GM19463 (cell line): ENCODE measurements at regions not wholly inside any gene's neighbourhood (a gene's known extent, or its start where the extent isn't known, plus 50 kb on each side); places are given as distances from the start of the nearest gene placed in this dataset.

Experiments used
- ATAC-seq: cut with Tn5 transposase; IDR thresholded peaks from one replicate; pipeline ENCODE4 v1.9.1; 2021; ENCODE audit warnings: mild to moderate bottlenecking, moderate library complexity; ENCODE audit not compliant: unreplicated experiment

- ATAC-seq, result no peak
Measured at GRCh38 chr11:116481126-116481675, 291.6 kb downstream of the BUD13 start.

DNA sequence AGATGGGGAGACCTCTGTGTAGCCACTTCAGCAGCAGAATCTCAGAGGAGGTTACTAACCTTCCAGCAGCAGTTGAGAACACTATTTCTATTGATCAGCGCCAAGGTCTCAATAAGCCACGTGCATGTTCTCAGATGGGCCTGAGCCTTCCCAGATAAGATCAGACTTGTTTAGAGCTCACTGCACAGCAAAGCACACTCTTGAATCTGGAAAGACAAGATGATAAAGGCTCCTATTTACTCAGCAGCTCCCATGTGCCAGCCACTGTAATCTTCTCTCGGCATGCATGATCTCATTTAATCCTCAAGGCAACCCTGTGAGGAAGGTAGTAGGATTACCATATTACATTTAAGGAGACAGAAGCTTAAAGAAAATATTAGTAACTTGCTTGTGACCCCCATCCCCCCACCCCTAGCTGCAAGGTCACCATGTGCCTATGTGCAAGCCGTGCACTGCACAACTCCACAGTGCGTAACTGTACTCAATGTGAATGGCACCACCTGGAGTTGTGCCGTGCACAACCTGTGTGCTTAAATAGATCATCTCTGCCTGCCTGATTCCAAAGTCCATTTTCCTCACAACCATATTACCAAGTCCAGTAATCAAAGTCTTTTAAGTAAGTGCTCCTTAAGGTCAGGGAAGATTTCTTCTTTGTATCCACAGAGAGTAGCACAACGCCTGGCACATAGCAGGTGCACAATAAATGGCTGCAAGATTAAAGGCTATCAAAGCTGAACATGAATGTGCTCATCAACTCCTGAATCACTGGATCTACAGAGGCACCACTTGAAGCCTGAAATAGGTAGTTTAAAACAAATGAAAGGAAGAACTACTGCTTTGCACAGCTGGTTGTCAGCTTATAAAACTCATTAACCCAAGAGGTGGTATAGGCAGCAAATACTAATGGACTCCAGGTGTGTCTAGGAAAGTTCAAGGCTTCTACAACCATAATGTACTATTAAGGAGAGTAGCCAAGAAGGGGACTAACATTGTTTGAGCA is 293.8 kb downstream of the BUD13 start:
- ATAC-seq, result no peak

DNA sequence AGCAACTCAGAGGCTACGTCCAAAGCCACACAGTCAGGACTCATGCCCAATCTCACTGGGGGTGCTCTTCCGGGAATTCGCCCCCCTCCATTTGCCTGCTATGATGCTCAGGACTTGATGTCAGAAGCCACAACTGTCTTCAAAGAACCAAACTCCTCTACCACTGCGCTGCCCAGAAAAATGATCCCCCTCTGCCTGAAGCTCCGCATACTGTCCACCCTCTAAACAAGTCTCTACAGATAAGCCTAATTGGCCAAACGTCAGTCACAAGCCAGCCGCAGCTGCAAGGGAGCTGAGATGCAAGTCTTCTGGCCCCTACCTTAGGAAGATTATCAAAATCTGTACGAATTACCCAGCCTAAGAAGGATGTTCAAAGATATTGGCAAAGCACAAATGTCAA is 294.6 kb downstream of the BUD13 start:
- no peak for ATAC-seq

DNA sequence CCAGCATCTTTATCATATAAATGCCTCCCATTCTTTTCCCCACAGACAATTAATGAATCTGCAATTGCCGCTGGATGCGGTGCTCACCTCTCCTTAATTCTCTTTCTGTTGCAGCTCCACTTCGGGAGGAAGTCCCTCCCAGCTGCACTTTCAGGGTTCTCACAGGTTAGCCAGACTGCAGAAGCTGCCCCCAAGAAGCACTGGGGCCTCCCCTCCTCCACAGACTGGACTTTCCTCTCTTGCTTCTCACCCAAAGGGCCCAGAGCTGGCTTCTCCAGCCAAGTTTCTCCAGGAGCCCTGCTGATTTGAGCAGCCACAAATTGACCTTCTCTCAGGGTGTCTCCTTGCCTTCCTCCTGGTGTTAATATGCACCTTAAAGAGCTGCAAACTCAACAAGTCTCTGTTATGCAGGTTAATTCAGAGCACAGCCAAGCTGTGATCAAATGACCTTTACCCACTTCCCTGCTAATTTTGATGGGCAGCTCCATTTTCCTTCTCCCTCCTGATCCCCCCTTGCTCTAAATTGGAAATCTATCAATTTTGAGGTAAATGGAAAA is 298.9 kb downstream of the BUD13 start:
- no peak for ATAC-seq

GRCh38 chr11:116473206-116473769 is 299.5 kb downstream of the BUD13 start:
- ATAC-seq, result no peak

DNA sequence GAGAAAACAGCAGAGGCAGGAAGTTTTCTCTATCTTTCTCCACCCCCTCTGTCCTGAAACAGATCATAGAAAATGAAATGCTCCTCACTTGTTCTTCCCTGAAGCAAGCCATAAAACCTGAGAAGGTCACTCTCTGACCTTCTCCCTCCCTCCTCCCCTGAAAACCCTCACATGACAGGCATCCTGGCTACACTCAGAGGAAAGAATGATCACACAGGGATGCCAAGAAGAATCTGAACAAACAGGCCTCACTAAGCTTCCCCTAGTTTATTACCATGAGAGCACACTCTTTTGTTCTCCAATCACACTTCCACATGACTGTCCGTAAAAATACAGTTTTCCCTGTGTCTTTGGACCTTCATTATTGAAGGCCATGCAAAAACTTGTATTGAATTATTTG is 300.1 kb downstream of the BUD13 start:
- no peak for ATAC-seq

- no peak for ATAC-seq
Measured at GRCh38 chr11:116471608-116472256, 301.1 kb downstream of the BUD13 start.

- ATAC-seq, result no peak
Measured at GRCh38 chr11:116468699-116469098, 304.1 kb downstream of the BUD13 start.

DNA sequence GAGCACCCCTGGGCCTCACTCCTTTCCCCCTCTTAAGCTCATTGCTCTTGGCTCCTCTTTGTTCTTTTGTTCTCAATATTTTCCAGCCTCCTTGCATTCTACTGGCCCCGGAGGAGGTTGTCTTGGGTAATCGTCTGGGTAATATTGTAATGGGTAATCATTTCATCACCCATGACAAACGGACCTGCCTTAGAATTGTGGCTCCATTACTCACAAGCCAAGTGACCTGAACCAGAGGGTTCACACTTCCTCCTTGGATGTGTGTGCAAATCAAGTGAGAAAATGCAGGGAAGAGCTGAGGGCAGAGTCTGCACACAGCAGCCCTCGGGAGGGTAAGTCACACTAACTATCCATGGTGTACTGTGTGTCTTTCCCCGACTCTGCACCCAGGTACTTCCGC is 305.0 kb downstream of the BUD13 start:
- ATAC-seq, result no peak

- ATAC-seq, result no peak
Measured at GRCh38 chr11:116466801-116467200, 306.0 kb downstream of the BUD13 start.

DNA sequence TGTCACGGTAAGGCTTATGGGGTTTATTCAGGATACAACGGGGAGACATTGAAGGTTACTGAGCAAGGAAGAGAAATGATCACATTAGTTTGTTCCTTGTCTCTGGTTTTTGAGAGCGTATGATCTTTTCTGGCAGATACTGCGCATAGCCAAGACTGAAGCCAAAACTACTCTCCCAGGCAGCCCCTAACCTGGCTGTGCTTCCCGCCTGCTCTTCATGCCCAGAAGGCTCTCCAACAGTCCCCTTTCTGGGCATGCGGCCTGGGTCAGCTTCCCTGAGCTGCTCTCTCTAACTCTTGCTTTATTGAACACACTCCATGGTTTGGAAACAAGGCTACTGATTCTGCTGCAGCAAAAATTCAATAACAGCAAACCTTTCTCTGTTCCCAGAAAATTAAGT is 306.6 kb downstream of the BUD13 start:
- ATAC-seq, result no peak

GRCh38 chr11:116465056-116465455 is 307.7 kb downstream of the BUD13 start:
- no peak for ATAC-seq

GRCh38 chr11:116461789-116462188 is 311.0 kb downstream of the BUD13 start:
- no peak for ATAC-seq

GRCh38 chr11:116460156-116460920 is 312.4 kb downstream of the BUD13 start:
- ATAC-seq, result no peak

DNA sequence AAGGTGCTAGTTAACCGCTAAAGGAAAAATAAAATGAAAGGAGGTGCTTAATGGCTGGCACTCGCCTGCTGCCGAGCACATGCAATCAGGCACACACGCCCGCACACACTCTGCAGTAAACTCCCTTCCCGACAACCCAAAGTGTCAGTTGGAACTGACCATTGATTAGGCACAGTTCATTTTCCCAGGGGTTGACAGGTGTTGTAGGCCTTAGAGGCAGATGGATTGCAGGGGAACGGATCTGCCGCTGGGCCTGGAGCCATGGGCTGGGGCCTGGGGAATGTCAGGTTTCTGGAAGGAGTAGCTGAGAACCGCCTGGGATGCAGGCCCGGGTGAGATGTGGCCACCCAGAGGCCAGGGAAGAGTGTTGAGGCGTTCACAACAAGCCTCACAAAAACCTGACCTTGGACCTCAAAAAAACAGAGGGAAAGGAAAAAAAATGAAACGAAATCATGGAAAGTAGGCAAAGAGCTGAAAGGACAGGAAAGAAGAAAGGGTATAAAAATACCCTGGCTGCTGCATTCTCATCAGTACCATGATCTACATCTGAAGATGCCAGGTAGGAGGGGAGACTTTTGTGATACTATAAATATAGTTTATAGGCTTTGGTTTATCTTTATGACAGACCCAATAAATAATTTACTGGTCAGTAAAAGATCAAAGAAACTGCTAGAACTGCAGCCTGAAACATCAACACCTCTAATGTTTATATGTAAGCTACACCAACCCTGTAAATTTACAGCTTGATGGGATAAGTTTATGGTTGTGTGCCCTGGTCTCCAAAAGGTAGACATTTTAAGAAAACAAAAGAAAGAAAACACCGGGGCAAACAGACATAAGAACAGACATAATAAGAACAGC is 313.4 kb downstream of the BUD13 start:
- ATAC-seq, result no peak

DNA sequence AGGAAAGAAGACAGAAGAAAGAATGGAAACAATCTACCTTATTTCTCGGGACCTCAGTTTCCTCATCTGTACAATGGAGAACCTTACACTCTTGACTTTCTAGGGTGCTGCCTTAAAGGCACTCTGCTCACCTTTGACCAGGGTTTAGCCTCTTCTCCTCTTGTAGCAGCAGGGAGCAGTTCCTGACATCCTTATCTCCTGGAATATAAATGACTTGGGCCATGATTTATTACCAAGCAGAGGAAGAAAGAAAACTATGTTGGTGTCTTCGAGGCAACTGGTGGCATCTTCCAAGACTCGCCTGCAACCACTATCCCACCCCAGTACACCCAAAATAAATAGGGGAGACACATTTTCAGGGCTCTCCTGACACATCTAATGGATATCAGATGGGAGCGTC is 314.2 kb downstream of the BUD13 start:
- no peak for ATAC-seq

- no peak for ATAC-seq
Measured at GRCh38 chr11:116457336-116458007, 315.3 kb downstream of the BUD13 start.

GRCh38 chr11:116454951-116455350 is 317.8 kb downstream of the BUD13 start:
- ATAC-seq, result no peak
